PFSK-1 (cell line): ENCODE measurements at regions not wholly inside any gene's neighbourhood (a gene's known extent, or its start where the extent isn't known, plus 50 kb on each side); places are given as distances from the start of the nearest gene placed in this dataset.

ENCODE experiments used
- FOXP2 ChIP-seq: optimal IDR thresholded peaks from 2 replicates; pipeline ENCODE3; 2011; ENCODE audit warnings: borderline replicate concordance, control low read depth, inconsistent platforms; ENCODE audit not compliant: insufficient read depth; ENCODE audit errors: extremely low read length, extremely low read depth
- POLR2AphosphoS5 ChIP-seq: IDR thresholded peaks from 2 replicates; pipeline ENCODE4 v1.6.1; 2012; ENCODE audit warnings: low read depth, mild to moderate bottlenecking, control low read depth, low read length, moderate library complexity
- REST ChIP-seq, 2 experiments: IDR thresholded peaks; 2 replicates each; pipeline versions ENCODE4 v1.6.1 to v1.8.0; 2011 to 2012; ENCODE audit warnings: low read depth in 2 of 2, low read length in 2 of 2, control low read depth in 1 of 2, inconsistent platforms in 1 of 2, mild to moderate bottlenecking in 1 of 2, moderate library complexity in 1 of 2; ENCODE audit not compliant: insufficient read depth in 1 of 2
- SIN3A ChIP-seq: IDR thresholded peaks from 2 replicates; pipeline ENCODE4 v1.6.1; 2012; ENCODE audit warnings: mild to moderate bottlenecking, low read length, moderate library complexity, borderline replicate concordance; ENCODE audit not compliant: insufficient read depth
- TAF1 ChIP-seq: IDR thresholded peaks from 2 replicates; pipeline ENCODE4 v1.6.1; 2012; ENCODE audit warnings: low read length, control low read depth, borderline replicate concordance; ENCODE audit not compliant: insufficient read depth

- TF ChIP-seq TAF1 (no peak), FOXP2 (no peak), POLR2AphosphoS5 (no peak), SIN3A (no peak), REST (IDR thresholded peaks at IDR 0.05; ENCODE audit: insufficient read depth in 1 of 2, low read depth in 2 of 2, low read length in 2 of 2) (no peak)
Observed at GRCh38 chr11:69986440-69986787, 91.7 kb upstream of the ANO1 start.

- no peak for TF ChIP-seq TAF1
- TF ChIP-seq SIN3A, result no peak
- TF ChIP-seq POLR2AphosphoS5, result no peak
- TF ChIP-seq FOXP2, result no peak
- no peak for TF ChIP-seq REST (IDR thresholded peaks at IDR 0.05; ENCODE audit: insufficient read depth in 1 of 2, low read depth in 2 of 2, low read length in 2 of 2)
Observed at GRCh38 chr11:69986830-69987229, 91.3 kb upstream of the ANO1 start.

- no peak for TF ChIP-seq SIN3A
- no peak for TF ChIP-seq TAF1
- TF ChIP-seq FOXP2, result no peak
- TF ChIP-seq POLR2AphosphoS5, result no peak
- TF ChIP-seq REST (IDR thresholded peaks at IDR 0.05; ENCODE audit: insufficient read depth in 1 of 2, low read depth in 2 of 2, low read length in 2 of 2), result no peak
Observed at GRCh38 chr11:69992026-69992425, 86.1 kb upstream of the ANO1 start.

- TF ChIP-seq TAF1 (no peak), FOXP2 (no peak), SIN3A (no peak), POLR2AphosphoS5 (no peak), REST (IDR thresholded peaks at IDR 0.05; ENCODE audit: insufficient read depth in 1 of 2, low read depth in 2 of 2, low read length in 2 of 2) (no peak)
Observed at GRCh38 chr11:69992943-69993694, 85.0 kb upstream of the ANO1 start.

GRCh38 chr11:69994810-69995209 is 83.3 kb upstream of the ANO1 start:
- TF ChIP-seq REST (IDR thresholded peaks at IDR 0.05; ENCODE audit: insufficient read depth in 1 of 2, low read depth in 2 of 2, low read length in 2 of 2), result no peak
- TF ChIP-seq POLR2AphosphoS5, result no peak
- no peak for TF ChIP-seq SIN3A
- TF ChIP-seq FOXP2, result no peak
- TF ChIP-seq TAF1, result no peak
